ENCODE measurements at regions not wholly inside any gene's neighbourhood (a gene's known extent, or its start where the extent isn't known, plus 50 kb on each side); places are given as distances from the start of the nearest gene placed in this dataset.

DNA sequence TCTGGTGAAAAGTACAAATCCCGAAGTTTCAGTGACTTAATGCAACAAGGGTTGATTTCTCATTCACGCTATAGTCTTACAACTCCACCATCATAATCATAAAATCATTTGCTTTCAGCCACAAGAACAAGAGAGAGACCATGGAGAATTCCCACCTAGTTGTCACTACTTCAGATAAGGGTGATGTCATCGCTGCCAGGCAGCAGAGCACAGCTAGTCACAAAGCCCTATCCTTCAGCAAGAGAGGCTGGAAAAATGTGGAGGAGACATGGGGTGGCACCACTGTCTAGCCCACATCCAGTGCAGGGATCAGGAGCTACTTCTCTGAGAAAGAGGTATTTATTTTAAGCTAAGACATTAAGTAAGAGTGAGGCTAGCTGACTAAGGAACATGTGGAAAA lies 356.1 kb downstream of the YTHDC2 start:
- Mint-ChIP-seq H3K27me3 (ENCODE audit: low read depth in 2 of 2) (no peaks in the 10 kb centered on the region), H3K9me3 (peaks cover 11 to 21% of the 10 kb centered on the region in 2 donors), H3K4me3 (no peak overlapping the region), H3K27ac (no peak overlapping the region), H3K36me3 (no peaks in the 10 kb centered on the region), H3K4me1 (no peaks in the 10 kb centered on the region)
- ATAC-seq (no peak), DNase-seq (no peak)
- intact Hi-C loops (cut with micrococcal nuclease) = no loop called here
- Histone ChIP-seq H3K27me3 (ENCODE audit: control insufficient read depth, insufficient read depth, low read length) (no peaks in the 10 kb centered on the region), H3K4me1 (ENCODE audit: control insufficient read depth, insufficient read depth, low read length) (no peaks in the 10 kb centered on the region), H3K27ac (ENCODE audit: low read length) (no peak overlapping the region), H3K4me3 (ENCODE audit: low read length) (no peak overlapping the region), H3K9me3 (ENCODE audit: control insufficient read depth, insufficient read depth, low read length) (no peaks in the 10 kb centered on the region), H3K36me3 (ENCODE audit: control insufficient read depth, insufficient read depth, low read length) (no peaks in the 10 kb centered on the region)
- TF ChIP-seq, protein P1, sequence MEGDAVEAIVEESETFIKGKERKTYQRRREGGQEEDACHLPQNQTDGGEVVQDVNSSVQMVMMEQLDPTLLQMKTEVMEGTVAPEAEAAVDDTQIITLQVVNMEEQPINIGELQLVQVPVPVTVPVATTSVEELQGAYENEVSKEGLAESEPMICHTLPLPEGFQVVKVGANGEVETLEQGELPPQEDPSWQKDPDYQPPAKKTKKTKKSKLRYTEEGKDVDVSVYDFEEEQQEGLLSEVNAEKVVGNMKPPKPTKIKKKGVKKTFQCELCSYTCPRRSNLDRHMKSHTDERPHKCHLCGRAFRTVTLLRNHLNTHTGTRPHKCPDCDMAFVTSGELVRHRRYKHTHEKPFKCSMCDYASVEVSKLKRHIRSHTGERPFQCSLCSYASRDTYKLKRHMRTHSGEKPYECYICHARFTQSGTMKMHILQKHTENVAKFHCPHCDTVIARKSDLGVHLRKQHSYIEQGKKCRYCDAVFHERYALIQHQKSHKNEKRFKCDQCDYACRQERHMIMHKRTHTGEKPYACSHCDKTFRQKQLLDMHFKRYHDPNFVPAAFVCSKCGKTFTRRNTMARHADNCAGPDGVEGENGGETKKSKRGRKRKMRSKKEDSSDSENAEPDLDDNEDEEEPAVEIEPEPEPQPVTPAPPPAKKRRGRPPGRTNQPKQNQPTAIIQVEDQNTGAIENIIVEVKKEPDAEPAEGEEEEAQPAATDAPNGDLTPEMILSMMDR (IDR thresholded peaks at IDR 0.05) = no peak
- 90% methylated on average over 3 of the region's 3 CpGs for WGBS (ENCODE audit: insufficient coverage)

DNA sequence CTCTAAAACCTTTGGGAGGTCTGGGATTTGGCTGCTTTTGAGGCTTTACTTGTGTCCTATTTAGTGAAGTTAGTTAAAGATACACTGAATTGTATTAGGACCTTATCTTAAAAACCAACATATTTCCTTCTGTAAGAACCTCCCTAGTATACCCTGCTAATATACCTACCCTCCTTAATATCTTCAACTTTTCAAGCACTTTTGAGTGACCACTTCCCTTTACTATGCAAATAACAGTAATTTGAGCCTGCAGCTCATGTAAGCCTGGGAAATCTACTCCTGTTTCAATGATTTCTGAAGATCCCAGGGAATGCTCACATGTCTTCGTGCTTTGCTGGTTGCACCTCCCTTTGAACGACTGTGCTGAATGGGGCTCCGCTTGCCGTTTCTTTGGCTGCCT lies 358.5 kb downstream of the YTHDC2 start:
- WGBS (ENCODE audit: insufficient coverage) = 71% methylated on average over 3 of the region's 4 CpGs
- Mint-ChIP-seq H3K4me1 (no peaks in the 10 kb centered on the region), H3K4me3 (no peak overlapping the region), H3K9me3 (peaks cover 10 to 19% of the 10 kb centered on the region in 2 donors), H3K27me3 (ENCODE audit: low read depth in 2 of 2) (no peaks in the 10 kb centered on the region), H3K27ac (no peak overlapping the region), H3K36me3 (no peaks in the 10 kb centered on the region)
- H3K4me1 ChIP-seq (ENCODE audit: control insufficient read depth, insufficient read depth, low read length) = no peaks in the 10 kb centered on the region
- ATAC-seq = no peak
- DNase-seq = no peak
- no peak overlapping the region for H3K4me3 ChIP-seq (ENCODE audit: low read length)
- intact Hi-C loops (cut with micrococcal nuclease) = no loop called here
- H3K9me3 ChIP-seq (ENCODE audit: control insufficient read depth, insufficient read depth, low read length) = no peaks in the 10 kb centered on the region
- TF ChIP-seq, protein P1 (IDR thresholded peaks at IDR 0.05) = no peak
- H3K27me3 ChIP-seq (ENCODE audit: control insufficient read depth, insufficient read depth, low read length) = no peaks in the 10 kb centered on the region
- H3K36me3 ChIP-seq (ENCODE audit: control insufficient read depth, insufficient read depth, low read length) = no peaks in the 10 kb centered on the region
- no peak overlapping the region for H3K27ac ChIP-seq (ENCODE audit: low read length)

- TF ChIP-seq, protein P1 (IDR thresholded peaks at IDR 0.05) = no peak
- no peak overlapping the region for H3K27ac Mint-ChIP-seq
- H3K4me3 Mint-ChIP-seq = no peak overlapping the region
- ATAC-seq (no peak), DNase-seq (no peak)
- 44% methylated on average over 2 of the region's 2 CpGs for WGBS (ENCODE audit: insufficient coverage)
- peaks cover 6% of the 10 kb centered on the region for H3K9me3 ChIP-seq (ENCODE audit: control insufficient read depth, insufficient read depth, low read length)
- no peak overlapping the region for H3K4me3 ChIP-seq (ENCODE audit: low read length)
- H3K4me1 Mint-ChIP-seq = no peaks in the 10 kb centered on the region
- H3K36me3 ChIP-seq (ENCODE audit: control insufficient read depth, insufficient read depth, low read length) = no peaks in the 10 kb centered on the region
- H3K27ac ChIP-seq (ENCODE audit: low read length) = no peak overlapping the region
- no peaks in the 10 kb centered on the region for H3K27me3 Mint-ChIP-seq (ENCODE audit: low read depth in 2 of 2)
- H3K9me3 Mint-ChIP-seq = peaks cover 6 to 20% of the 10 kb centered on the region in 2 donors
- H3K4me1 ChIP-seq (ENCODE audit: control insufficient read depth, insufficient read depth, low read length) = no peaks in the 10 kb centered on the region
- H3K27me3 ChIP-seq (ENCODE audit: control insufficient read depth, insufficient read depth, low read length) = no peaks in the 10 kb centered on the region
- H3K36me3 Mint-ChIP-seq = no peaks in the 10 kb centered on the region
- intact Hi-C loops (cut with micrococcal nuclease) = no loop called here
Measured at GRCh38 chr5:113875096-113875495, 361.6 kb downstream of the YTHDC2 start.

- DNase-seq (no peak), ATAC-seq (no peak)
- Mint-ChIP-seq H3K4me3 (no peak overlapping the region), H3K27me3 (ENCODE audit: low read depth in 2 of 2) (no peaks in the 10 kb centered on the region), H3K27ac (no peak overlapping the region), H3K9me3 (peaks cover 17 to 18% of the 10 kb centered on the region in 2 donors), H3K4me1 (no peaks in the 10 kb centered on the region), H3K36me3 (no peaks in the 10 kb centered on the region)
- Histone ChIP-seq H3K27ac (ENCODE audit: low read length) (no peak overlapping the region), H3K36me3 (ENCODE audit: control insufficient read depth, insufficient read depth, low read length) (no peaks in the 10 kb centered on the region), H3K4me1 (ENCODE audit: control insufficient read depth, insufficient read depth, low read length) (no peaks in the 10 kb centered on the region), H3K4me3 (ENCODE audit: low read length) (no peak overlapping the region), H3K9me3 (ENCODE audit: control insufficient read depth, insufficient read depth, low read length) (no peaks in the 10 kb centered on the region), H3K27me3 (ENCODE audit: control insufficient read depth, insufficient read depth, low read length) (no peaks in the 10 kb centered on the region)
- intact Hi-C loops (cut with micrococcal nuclease) = no loop called here
- TF ChIP-seq, protein P1 (IDR thresholded peaks at IDR 0.05) = no peak
- WGBS (ENCODE audit: insufficient coverage) = 80% methylated on average over 3 of the region's 4 CpGs
Measured at GRCh38 chr5:113891491-113891890, 378.0 kb downstream of the YTHDC2 start.

Data from natural killer cell (primary cell).